ENCODE measurements at regions not wholly inside any gene's neighbourhood (a gene's known extent, or its start where the extent isn't known, plus 50 kb on each side); places are given as distances from the start of the nearest gene placed in this dataset.

DNA sequence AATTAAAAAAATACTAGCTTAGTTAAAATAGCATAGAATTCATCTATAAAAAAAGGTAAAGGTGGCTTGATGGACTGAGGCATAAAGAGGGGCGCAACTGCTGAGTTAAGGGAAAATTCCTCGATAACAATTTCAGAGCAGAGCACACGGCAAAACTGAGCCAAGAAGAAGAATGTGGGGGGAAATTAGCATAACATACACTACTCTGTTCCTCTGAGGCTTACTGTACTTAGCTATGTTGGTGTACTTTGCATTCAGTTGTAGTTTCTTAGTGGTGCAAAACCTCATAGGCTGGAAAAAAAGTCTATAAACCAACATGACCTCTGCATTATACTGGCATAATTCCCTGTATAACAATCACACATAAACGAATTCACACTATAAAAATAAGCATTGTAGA is 357.9 kb upstream of the LRRC3B start:
- TF ChIP-seq CTCF (IDR thresholded peaks at IDR 0.05; ENCODE audit: low read depth, low read length, missing input control) (no peak), MAX (IDR thresholded peaks at IDR 0.05) (no peak), SP1 (IDR thresholded peaks at IDR 0.05) (no peak), YY1 (IDR thresholded peaks at IDR 0.05) (no peak), FOXA1 (IDR thresholded peaks at IDR 0.05) (no peak), ZBTB33 (IDR thresholded peaks at IDR 0.05) (no peak)
- TF ChIP-seq, protein P1, sequence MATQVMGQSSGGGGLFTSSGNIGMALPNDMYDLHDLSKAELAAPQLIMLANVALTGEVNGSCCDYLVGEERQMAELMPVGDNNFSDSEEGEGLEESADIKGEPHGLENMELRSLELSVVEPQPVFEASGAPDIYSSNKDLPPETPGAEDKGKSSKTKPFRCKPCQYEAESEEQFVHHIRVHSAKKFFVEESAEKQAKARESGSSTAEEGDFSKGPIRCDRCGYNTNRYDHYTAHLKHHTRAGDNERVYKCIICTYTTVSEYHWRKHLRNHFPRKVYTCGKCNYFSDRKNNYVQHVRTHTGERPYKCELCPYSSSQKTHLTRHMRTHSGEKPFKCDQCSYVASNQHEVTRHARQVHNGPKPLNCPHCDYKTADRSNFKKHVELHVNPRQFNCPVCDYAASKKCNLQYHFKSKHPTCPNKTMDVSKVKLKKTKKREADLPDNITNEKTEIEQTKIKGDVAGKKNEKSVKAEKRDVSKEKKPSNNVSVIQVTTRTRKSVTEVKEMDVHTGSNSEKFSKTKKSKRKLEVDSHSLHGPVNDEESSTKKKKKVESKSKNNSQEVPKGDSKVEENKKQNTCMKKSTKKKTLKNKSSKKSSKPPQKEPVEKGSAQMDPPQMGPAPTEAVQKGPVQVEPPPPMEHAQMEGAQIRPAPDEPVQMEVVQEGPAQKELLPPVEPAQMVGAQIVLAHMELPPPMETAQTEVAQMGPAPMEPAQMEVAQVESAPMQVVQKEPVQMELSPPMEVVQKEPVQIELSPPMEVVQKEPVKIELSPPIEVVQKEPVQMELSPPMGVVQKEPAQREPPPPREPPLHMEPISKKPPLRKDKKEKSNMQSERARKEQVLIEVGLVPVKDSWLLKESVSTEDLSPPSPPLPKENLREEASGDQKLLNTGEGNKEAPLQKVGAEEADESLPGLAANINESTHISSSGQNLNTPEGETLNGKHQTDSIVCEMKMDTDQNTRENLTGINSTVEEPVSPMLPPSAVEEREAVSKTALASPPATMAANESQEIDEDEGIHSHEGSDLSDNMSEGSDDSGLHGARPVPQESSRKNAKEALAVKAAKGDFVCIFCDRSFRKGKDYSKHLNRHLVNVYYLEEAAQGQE (IDR thresholded peaks at IDR 0.05): no peak

All from liver (tissue), 3 donors.